ENCODE measurements at regions not wholly inside any gene's neighbourhood (a gene's known extent, or its start where the extent isn't known, plus 50 kb on each side); places are given as distances from the start of the nearest gene placed in this dataset.
"Not testable (repeated sequence)": the region's sequence is repeated elsewhere in the genome, so short reads cannot be mapped to it uniquely, and the experiment has no call there.

DNA sequence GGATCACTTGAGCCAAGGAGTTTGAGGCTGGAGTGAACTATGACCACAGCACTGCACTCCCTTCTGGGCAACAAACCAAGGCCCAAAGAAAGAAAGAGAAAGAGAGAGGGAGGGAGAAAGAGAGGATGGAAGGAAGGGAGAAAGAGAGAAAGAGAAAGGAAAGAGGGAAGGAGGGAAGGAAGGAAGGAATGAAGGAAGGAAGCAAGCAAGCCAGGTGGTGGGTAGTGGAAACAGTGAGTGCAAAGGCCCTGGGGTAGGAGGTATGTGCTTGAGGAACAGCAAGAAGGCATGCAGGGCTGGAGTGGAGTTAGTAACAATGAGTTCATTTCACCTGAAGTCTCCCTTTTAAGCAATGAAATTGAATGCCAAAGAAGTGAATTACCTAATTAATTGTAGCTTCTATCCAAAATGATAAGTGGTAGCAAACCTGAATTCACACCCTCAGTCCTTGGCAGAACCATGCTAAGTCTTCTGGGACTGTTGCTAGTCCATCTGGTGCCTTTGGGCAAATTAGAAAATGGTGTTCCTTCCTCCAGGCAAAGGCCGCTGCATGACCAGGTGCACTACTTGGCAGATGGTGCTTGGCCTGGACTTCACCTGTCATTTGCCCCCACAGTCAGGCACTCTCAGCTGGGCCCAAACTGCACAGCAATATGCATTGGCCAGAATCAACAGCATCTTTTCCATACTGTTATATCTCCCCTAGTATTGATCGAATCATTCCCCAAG lies 67.4 kb upstream of the MPP7 start:
- intact Hi-C loops (cut with DNase I): no loop called here
- no peak overlapping the region for H3K27ac ChIP-seq (replicated peaks in 1 of 4)
- H3K27me3 ChIP-seq: no peaks in the 10 kb centered on the region
- no peak for DNase-seq (ENCODE audit: extremely low spot score)
- no peak overlapping the region for H3K4me3 ChIP-seq
- TF ChIP-seq POLR2A (IDR thresholded peaks at IDR 0.05; ENCODE audit: low read depth) (no peak), EP300 (IDR thresholded peaks at IDR 0.05) (no peak), POLR2AphosphoS5 (IDR thresholded peaks at IDR 0.05) (no peak)
- TF ChIP-seq, protein P1, sequence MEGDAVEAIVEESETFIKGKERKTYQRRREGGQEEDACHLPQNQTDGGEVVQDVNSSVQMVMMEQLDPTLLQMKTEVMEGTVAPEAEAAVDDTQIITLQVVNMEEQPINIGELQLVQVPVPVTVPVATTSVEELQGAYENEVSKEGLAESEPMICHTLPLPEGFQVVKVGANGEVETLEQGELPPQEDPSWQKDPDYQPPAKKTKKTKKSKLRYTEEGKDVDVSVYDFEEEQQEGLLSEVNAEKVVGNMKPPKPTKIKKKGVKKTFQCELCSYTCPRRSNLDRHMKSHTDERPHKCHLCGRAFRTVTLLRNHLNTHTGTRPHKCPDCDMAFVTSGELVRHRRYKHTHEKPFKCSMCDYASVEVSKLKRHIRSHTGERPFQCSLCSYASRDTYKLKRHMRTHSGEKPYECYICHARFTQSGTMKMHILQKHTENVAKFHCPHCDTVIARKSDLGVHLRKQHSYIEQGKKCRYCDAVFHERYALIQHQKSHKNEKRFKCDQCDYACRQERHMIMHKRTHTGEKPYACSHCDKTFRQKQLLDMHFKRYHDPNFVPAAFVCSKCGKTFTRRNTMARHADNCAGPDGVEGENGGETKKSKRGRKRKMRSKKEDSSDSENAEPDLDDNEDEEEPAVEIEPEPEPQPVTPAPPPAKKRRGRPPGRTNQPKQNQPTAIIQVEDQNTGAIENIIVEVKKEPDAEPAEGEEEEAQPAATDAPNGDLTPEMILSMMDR (IDR thresholded peaks at IDR 0.05): no peak
- 97% methylated on average over 2 of the region's 2 CpGs for WGBS
- H3K36me3 ChIP-seq: no peaks in the 10 kb centered on the region
- H3K4me1 ChIP-seq: peaks cover 0 to 8% (median 0%) of the 10 kb centered on the region in 4 donors
- no peaks in the 10 kb centered on the region for H3K9me3 ChIP-seq

DNA sequence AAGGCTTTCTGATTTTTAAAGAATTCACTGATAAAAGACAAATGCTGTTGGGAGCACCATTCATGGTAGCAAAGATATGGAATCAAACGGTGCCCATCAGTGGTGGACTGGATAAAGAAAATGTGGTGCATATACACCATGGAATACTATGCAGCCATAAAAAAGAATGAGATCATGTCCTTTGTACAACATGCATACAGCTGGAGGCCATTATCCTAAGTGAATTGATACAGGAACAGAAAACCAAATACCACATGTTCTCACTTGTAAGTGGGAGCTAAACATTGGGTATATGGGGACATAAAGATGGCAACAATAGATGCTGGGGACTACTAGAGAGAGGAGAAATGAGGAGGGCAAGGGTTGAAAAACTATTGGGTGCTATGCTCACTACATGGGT lies 68.8 kb upstream of the MPP7 start:
- intact Hi-C loops (cut with DNase I); DNase-seq (ENCODE audit: extremely low spot score); H3K4me3 ChIP-seq; H3K36me3 ChIP-seq; H3K27me3 ChIP-seq; H3K9me3 ChIP-seq; H3K27ac ChIP-seq (replicated peaks in 1 of 4): not testable (repeated sequence)
- WGBS: 95% methylated on average over 1 of the region's 1 CpG
- H3K4me1 ChIP-seq: peaks cover 0 to 15% (median 2%) of the 10 kb centered on the region in 4 donors

DNA sequence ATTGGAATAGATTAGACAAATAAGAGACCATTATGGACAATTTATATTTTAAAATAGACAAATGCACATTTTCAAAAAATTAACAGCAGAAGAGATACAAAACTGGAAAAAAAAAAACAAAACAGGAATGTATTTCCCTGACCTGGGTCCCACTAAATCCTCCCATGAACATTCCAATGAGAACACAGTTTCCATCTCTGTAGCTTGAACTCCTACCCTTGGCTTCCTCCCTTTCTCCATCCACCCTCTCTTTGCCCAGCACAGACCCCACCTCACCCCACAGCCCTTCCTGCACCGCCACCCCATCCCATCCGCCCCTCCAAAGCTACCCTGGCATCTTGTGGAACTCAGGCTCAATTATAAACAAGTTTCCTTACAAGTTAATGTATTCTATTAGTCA lies 71.2 kb upstream of the MPP7 start:
- no peaks in the 10 kb centered on the region for H3K36me3 ChIP-seq
- 76% methylated on average over 2 of the region's 2 CpGs for WGBS
- intact Hi-C loops (cut with DNase I): no loop called here
- TF ChIP-seq EP300 (IDR thresholded peaks at IDR 0.05): no peak
- no peak for TF ChIP-seq POLR2AphosphoS5 (IDR thresholded peaks at IDR 0.05)
- TF ChIP-seq, protein P1 (IDR thresholded peaks at IDR 0.05): no peak
- no peak for TF ChIP-seq POLR2A (IDR thresholded peaks at IDR 0.05; ENCODE audit: low read depth)
- no peak overlapping the region for H3K27ac ChIP-seq (replicated peaks in 1 of 4)
- H3K4me3 ChIP-seq: no peak overlapping the region
- no peaks in the 10 kb centered on the region for H3K9me3 ChIP-seq
- no peak for DNase-seq (ENCODE audit: extremely low spot score)
- H3K4me1 ChIP-seq: peaks cover 0 to 15% (median 2%) of the 10 kb centered on the region in 4 donors
- H3K27me3 ChIP-seq: no peaks in the 10 kb centered on the region

DNA sequence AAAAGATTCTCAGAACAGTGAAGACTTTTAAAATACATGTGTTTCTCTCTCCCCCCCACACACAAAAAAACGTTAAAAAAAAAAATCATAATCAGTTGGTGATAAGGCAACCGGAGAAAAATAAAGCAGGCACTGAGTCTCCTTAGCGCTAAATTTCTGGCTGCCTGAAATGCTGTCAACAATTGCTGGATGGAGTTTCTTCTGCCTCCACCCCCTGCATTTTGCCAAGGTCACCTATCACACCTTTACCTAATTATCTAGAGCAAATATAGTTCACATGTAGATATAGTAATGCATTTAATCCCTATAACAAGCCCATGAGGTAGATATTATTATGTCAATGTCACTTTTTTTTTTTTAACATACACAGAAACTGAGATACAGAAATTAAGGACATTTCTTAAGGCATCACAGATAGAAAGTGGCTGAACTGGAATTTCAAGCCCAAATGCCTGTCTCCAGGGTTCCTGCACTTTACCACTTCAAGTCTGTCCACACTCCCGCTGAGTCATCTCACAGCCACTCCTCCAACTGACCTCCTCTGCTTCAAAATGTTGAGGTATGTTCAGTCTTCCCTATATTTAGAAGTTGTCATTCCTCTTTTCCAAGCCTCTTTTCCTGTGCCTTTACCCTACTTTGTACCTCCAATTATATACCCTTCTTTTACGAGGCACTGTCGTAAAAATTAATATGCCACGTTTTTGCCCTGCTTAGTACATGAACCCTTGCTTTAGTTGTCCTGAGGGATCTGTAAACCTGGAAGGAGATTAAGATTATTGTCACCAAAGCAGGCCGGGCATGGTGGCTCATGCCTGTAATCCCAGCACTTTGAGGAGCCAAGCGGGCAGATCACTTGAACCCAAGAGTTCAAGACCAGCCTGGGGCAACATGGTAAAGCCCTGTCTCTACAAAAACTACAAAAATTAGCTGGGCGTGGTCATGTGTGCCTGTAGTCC lies 72.8 kb upstream of the MPP7 start:
- H3K4me1 ChIP-seq: peaks cover 0 to 15% (median 2%) of the 10 kb centered on the region in 4 donors
- H3K9me3 ChIP-seq: no peaks in the 10 kb centered on the region
- TF ChIP-seq, protein P1 (IDR thresholded peaks at IDR 0.05): no peak
- no peak for TF ChIP-seq POLR2A (IDR thresholded peaks at IDR 0.05; ENCODE audit: low read depth)
- no peak for TF ChIP-seq EP300 (IDR thresholded peaks at IDR 0.05)
- no peak for TF ChIP-seq POLR2AphosphoS5 (IDR thresholded peaks at IDR 0.05)
- intact Hi-C loops (cut with DNase I): loop anchor here (5.0 kb wide), 1 partner anchor 33 kb away; no protein-coding TSS in a partner anchor
- no peak overlapping the region for H3K4me3 ChIP-seq
- H3K27me3 ChIP-seq: no peaks in the 10 kb centered on the region
- no peaks in the 10 kb centered on the region for H3K36me3 ChIP-seq
- no peak for DNase-seq (ENCODE audit: extremely low spot score)
- peak overlapping the region in 1 of 4 donors; percentile 20 for H3K27ac ChIP-seq (replicated peaks in 1 of 4)
- no CpG with 5 or more reads among the region's 10 CpGs for WGBS

DNA sequence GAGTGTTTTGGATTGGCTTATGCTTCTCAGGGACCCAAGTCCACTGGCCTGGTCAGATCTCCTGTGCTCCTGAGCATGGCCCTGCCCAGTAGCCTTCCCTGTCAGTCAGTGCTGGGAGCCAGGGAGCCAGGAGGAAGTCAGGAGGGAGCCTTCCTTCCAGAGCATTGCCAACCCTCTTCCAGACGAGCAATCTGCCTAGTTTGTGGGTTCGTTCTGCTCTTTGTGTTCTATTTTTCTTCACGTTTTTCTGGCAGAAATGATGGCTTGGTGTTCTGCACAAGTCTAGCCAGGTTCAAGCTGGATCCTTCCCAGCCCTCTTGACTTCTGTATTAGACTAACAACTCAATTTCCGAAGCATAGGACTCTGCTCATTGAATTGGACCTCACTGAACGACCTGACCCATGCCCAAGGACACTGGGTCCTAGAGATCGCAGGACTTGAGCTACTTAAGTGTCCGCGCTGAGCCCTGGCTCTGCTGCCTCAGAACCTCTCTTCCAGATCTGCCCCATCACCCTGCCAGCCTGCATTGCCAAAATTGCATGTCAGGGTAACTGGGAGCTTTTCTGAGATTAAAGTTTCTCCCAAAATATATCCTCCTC lies 76.2 kb upstream of the MPP7 start:
- TF ChIP-seq, protein P1 (IDR thresholded peaks at IDR 0.05): no peak
- TF ChIP-seq POLR2AphosphoS5 (IDR thresholded peaks at IDR 0.05): no peak
- no peak for TF ChIP-seq EP300 (IDR thresholded peaks at IDR 0.05)
- TF ChIP-seq POLR2A (IDR thresholded peaks at IDR 0.05; ENCODE audit: low read depth): no peak
- Histone ChIP-seq H3K36me3 (no peaks in the 10 kb centered on the region), H3K27ac (replicated peaks in 1 of 4) (no peak overlapping the region), H3K27me3 (no peaks in the 10 kb centered on the region), H3K4me1 (peaks cover 0 to 19% (median 11%) of the 10 kb centered on the region in 4 donors), H3K4me3 (no peak overlapping the region), H3K9me3 (no peaks in the 10 kb centered on the region)
- no peak for DNase-seq (ENCODE audit: extremely low spot score)
- WGBS: 81% methylated on average over 8 of the region's 8 CpGs
- intact Hi-C loops (cut with DNase I): loop anchor here (5.0 kb wide), 1 partner anchor 37 kb away; no protein-coding TSS in a partner anchor
